Transverse colon (tissue), 4 donors: ENCODE measurements at regions not wholly inside any gene's neighbourhood (a gene's known extent, or its start where the extent isn't known, plus 50 kb on each side); places are given as distances from the start of the nearest gene placed in this dataset.

Source experiments
- CTCF ChIP-seq, 5 experiments: fragments of 200-600 bp in 3 of 5; fragments of 450-650 bp in 2 of 5; sonication (generic) in 3 of 5; IDR thresholded peaks; 1 replicate in 2 of 5; 2 replicates in 3 of 5; pipeline ENCODE4 v1.5.1; 2016 to 2017; ENCODE audit warnings: antibody characterized with exemption in 5 of 5, inconsistent platforms in 3 of 5, mild to moderate bottlenecking in 2 of 5, moderate library complexity in 1 of 5
- EP300 ChIP-seq: sonication (generic); formaldehyde crosslinking; IDR thresholded peaks from one replicate; pipeline ENCODE4 v1.6.1; 2017; ENCODE audit warnings: antibody characterized with exemption, low read depth
- POLR2A ChIP-seq: fragments of 450-650 bp; IDR thresholded peaks from one replicate; pipeline ENCODE4 v1.6.1; 2016; ENCODE audit warnings: antibody characterized with exemption, mild to moderate bottlenecking, moderate library complexity
- POLR2AphosphoS5 ChIP-seq, 3 donors: sonication (generic); formaldehyde crosslinking; IDR thresholded peaks; one replicate each; pipeline ENCODE4 v1.6.1; 2016; ENCODE audit warnings: antibody characterized with exemption in 3 of 3

- TF ChIP-seq EP300: no peak
- no peak for TF ChIP-seq CTCF (IDR thresholded peaks at IDR 0.05)
- no peak for TF ChIP-seq POLR2A
- no peak for TF ChIP-seq POLR2AphosphoS5 (IDR thresholded peaks at IDR 0.05)
Observed at GRCh38 chr5:154565123-154565522, 87.1 kb upstream of the HAND1 start.
